Right lobe of liver (tissue), 6 donors: ENCODE measurements at regions not wholly inside any gene's neighbourhood (a gene's known extent, or its start where the extent isn't known, plus 50 kb on each side); places are given as distances from the start of the nearest gene placed in this dataset.

Experiments used
- ATAC-seq, 4 donors: fragments of 200-7000 bp; cut with Tn5 transposase; one replicate each; pipeline ENCODE4 v1.9.1; 2020; ENCODE audit warnings: mild to moderate bottlenecking in 4 of 4, moderate library complexity in 4 of 4
- DNase-seq, 3 donors: peaks; one replicate each; pipeline ENCODE4 v3.0.0-alpha.2; 2020
- H3K27ac ChIP-seq, 3 donors: fragments of 200-600 bp; one replicate each; pipeline ENCODE4 v1.8.0; 2022
- H3K27me3 ChIP-seq, 2 donors: fragments of 200-600 bp; one replicate each; pipeline ENCODE4 v1.8.0; 2022
- H3K36me3 ChIP-seq, 4 donors: fragments of 200-600 bp; sonication (generic) in 1 of 4; one replicate each; pipeline versions ENCODE4 v1.5.1 to v1.8.0; 2017 to 2022; ENCODE audit warnings: control low read depth in 1 of 4
- H3K4me1 ChIP-seq, 4 donors: fragments of 200-600 bp; sonication (generic) in 1 of 4; one replicate each; pipeline versions ENCODE4 v1.5.1 to v1.8.0; 2017 to 2022; ENCODE audit warnings: control low read depth in 1 of 4
- H3K4me3 ChIP-seq, 3 donors: fragments of 200-600 bp; one replicate each; pipeline ENCODE4 v1.8.0; 2022
- H3K9me3 ChIP-seq, 4 donors: fragments of 200-600 bp; sonication (generic) in 1 of 4; one replicate each; pipeline versions ENCODE4 v1.5.1 to v1.8.0; 2017 to 2022; ENCODE audit warnings: control low read depth in 1 of 4
- POLR2A ChIP-seq: fragments of 450-650 bp; IDR thresholded peaks from one replicate; pipeline ENCODE4 v1.6.1; 2017; ENCODE audit warnings: antibody characterized with exemption, mild to moderate bottlenecking
- WGBS: methylation state at CpG from one replicate; pipeline ENCODE4 v1.1.6; 2018; ENCODE audit warnings: low coverage, low lambda C conversion rate; ENCODE audit not compliant: insufficient coverage; ENCODE audit errors: missing lambda C conversion rate; 5-methylcytosine and 5-hydroxymethylcytosine counted together
- intact Hi-C, 2 donors: fragments of 100-400 bp; cut with DNase I; formaldehyde crosslinking; loops; one replicate each; pipeline versions ENCODE4 v1.11.2 to v1.14.1; 2022
- TF ChIP-seq, protein P1 (sequence below), 4 donors: fragments of 200-600 bp in 3 of 4; fragments of 450-650 bp in 1 of 4; IDR thresholded peaks; one replicate each; pipeline versions ENCODE4 v1.5.1 to v1.8.0; 2016 to 2022; ENCODE audit warnings: antibody characterized with exemption in 4 of 4, mild to moderate bottlenecking in 2 of 4
- donor health status: DM: no; HTN: yes; CAD: no.
- donor health status: DM: no; HTN: no; CAD: no.
- donor health status: DM: no; HTN: no; CAD: no.
- donor health status: DM: no; HTN: yes; CAD: no.
- donor health status: DM: no; HTN: yes; CAD: no.

DNA sequence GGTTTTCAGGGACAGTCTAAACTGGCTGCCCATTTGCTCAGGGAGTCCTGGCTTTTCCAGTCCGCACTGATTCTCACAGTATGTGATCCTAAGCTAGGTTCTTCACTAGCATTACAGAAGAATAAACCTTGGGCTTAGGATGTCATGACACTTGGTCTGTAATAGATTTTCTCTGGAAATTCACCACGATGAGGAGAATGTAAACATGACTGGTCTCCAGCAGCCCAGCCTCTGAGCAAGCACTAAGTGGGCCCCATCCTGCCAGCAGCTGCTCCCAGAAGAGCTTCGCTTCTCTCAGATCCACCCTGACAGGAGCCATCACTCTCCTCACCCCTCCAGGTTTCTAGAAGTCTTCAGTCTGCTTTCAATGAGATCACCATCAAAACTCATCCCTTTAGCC is 103.7 kb upstream of the ZPBP start:
- DNase-seq (no peak), ATAC-seq (no peak)
- Histone ChIP-seq H3K36me3 (no peaks in the 10 kb centered on the region), H3K4me1 (no peaks in the 10 kb centered on the region), H3K27me3 (no peaks in the 10 kb centered on the region), H3K27ac (no peak overlapping the region), H3K4me3 (no peak overlapping the region), H3K9me3 (no peaks in the 10 kb centered on the region)
- intact Hi-C loops, result no loop called here
- TF ChIP-seq POLR2A, result no peak
- TF ChIP-seq, protein P1, sequence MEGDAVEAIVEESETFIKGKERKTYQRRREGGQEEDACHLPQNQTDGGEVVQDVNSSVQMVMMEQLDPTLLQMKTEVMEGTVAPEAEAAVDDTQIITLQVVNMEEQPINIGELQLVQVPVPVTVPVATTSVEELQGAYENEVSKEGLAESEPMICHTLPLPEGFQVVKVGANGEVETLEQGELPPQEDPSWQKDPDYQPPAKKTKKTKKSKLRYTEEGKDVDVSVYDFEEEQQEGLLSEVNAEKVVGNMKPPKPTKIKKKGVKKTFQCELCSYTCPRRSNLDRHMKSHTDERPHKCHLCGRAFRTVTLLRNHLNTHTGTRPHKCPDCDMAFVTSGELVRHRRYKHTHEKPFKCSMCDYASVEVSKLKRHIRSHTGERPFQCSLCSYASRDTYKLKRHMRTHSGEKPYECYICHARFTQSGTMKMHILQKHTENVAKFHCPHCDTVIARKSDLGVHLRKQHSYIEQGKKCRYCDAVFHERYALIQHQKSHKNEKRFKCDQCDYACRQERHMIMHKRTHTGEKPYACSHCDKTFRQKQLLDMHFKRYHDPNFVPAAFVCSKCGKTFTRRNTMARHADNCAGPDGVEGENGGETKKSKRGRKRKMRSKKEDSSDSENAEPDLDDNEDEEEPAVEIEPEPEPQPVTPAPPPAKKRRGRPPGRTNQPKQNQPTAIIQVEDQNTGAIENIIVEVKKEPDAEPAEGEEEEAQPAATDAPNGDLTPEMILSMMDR (IDR thresholded peaks at IDR 0.05), result no peak
- 100% methylated on average over 1 of the region's 3 CpGs for WGBS

DNA sequence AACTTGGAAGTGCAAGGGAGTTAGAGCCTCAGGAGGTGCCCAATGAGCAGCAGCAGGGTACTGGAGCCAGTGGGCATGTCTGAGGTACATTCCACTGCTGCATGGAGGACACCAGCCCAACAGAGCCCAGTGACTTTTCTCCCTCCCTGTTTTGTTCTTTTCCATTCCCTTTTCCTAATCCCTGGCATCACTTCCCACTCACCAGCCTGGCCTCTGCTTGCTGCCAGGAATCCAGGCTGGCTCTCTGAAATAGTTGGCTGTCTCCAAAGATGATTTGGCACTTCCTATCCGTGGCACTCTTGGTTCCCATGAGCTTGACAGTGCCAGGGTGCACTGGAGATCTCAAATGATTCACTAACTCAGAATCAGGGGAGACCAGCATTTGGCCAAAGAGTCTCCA is 97.7 kb upstream of the ZPBP start:
- Histone ChIP-seq H3K36me3 (no peaks in the 10 kb centered on the region), H3K27ac (no peak overlapping the region), H3K4me1 (no peaks in the 10 kb centered on the region), H3K4me3 (no peak overlapping the region), H3K9me3 (no peaks in the 10 kb centered on the region), H3K27me3 (no peaks in the 10 kb centered on the region)
- DNase-seq (no peak), ATAC-seq (no peak)
- intact Hi-C loops, result no loop called here
- no peak for TF ChIP-seq POLR2A
- TF ChIP-seq, protein P1 (IDR thresholded peaks at IDR 0.05), result no peak
- 28% methylated on average over 1 of the region's 1 CpG for WGBS

DNA sequence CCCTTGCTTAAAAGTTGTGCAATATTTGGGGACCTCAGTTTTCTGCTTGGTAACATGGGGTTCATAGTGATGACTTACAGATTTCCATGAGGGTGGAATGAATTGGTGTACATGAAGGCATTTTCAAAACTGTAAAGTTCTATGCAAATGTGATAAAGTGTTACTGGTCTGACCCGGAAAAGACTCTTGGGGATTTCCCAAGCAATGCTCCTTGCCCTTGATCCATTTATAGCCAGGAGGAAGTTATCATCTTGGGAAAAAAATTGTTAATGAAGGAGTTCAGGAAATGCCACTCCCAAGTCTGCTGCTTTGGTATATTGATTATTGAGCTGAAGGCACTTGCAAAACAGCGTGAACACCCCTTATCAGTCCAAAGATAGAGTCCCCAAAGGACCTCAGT is 96.3 kb upstream of the ZPBP start:
- Histone ChIP-seq H3K4me1 (no peaks in the 10 kb centered on the region), H3K27ac (no peak overlapping the region), H3K36me3 (no peaks in the 10 kb centered on the region), H3K4me3 (no peak overlapping the region), H3K9me3 (no peaks in the 10 kb centered on the region), H3K27me3 (no peaks in the 10 kb centered on the region)
- ATAC-seq (no peak), DNase-seq (no peak)
- intact Hi-C loops, result no loop called here
- TF ChIP-seq, protein P1 (IDR thresholded peaks at IDR 0.05), result no peak
- no peak for TF ChIP-seq POLR2A
- WGBS, result 19% methylated on average over 2 of the region's 2 CpGs

DNA sequence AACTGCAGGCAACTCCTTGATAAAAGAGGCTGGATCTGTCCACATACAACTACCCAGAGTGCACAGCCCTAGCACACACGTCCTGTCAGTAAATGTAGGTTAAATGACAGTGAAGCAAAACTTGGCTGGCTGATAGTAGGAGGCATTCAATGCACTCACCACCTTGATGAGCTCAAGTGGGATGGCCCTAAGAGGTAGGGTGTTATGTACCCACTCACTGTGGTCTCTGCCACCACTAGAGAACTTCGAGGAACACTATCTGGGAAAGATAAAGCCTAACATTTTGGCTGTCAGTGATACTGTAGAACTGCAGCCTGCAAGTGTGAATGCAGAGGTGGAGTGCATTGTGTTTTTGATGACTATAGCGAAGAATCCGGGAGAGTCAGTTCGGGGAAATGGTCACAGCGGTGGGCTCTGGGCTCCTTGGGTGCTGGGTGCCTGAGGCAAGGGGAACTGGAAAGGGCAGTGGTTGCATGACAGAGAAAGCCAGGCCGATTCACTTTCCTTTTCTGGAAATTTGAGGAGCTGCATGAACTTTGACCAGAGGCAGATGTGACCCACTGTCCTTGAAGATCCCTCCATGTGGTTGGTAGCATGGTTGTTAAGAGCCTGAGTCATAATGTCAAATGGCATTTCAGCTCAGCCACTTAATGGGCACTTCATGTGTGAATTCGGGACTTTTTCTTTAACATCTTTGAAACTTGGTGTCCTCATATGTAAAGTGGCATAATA is 93.1 kb upstream of the ZPBP start:
- WGBS, result 57% methylated on average over 5 of the region's 8 CpGs
- H3K27ac ChIP-seq, result no peak overlapping the region
- no peak for TF ChIP-seq POLR2A
- TF ChIP-seq, protein P1 (IDR thresholded peaks at IDR 0.05), result no peak
- H3K9me3 ChIP-seq, result no peaks in the 10 kb centered on the region
- no peaks in the 10 kb centered on the region for H3K36me3 ChIP-seq
- no peak for DNase-seq
- H3K4me1 ChIP-seq, result no peaks in the 10 kb centered on the region
- H3K4me3 ChIP-seq, result no peak overlapping the region
- ATAC-seq, result no peak
- intact Hi-C loops, result no loop called here
- no peaks in the 10 kb centered on the region for H3K27me3 ChIP-seq
